Left ventricle myocardium inferior (tissue), 1 donor: ENCODE measurements at regions not wholly inside any gene's neighbourhood (a gene's known extent, or its start where the extent isn't known, plus 50 kb on each side); places are given as distances from the start of the nearest gene placed in this dataset.

Experiments used
- DNase-seq: peaks from one replicate; pipeline ENCODE4 v3.0.0-alpha.2; 2020
- H3K27ac ChIP-seq: fragments of 200-600 bp; replicated peaks from 2 replicates; pipeline ENCODE4 v1.8.0; 2021
- H3K27me3 ChIP-seq: fragments of 200-600 bp; 2 replicates; pipeline ENCODE4 v1.8.0; 2021; ENCODE audit warnings: low read depth
- H3K36me3 ChIP-seq: fragments of 200-600 bp; 2 replicates; pipeline ENCODE4 v1.8.0; 2021
- H3K4me1 ChIP-seq: fragments of 200-600 bp; 2 replicates; pipeline ENCODE4 v1.8.0; 2021
- H3K4me3 ChIP-seq: fragments of 200-600 bp; 2 replicates; pipeline ENCODE4 v1.8.0; 2021; ENCODE audit warnings: mild to moderate bottlenecking, moderate library complexity
- H3K9me3 ChIP-seq: fragments of 200-600 bp; replicated peaks from 2 replicates; pipeline ENCODE4 v1.8.0; 2021
- CTCF ChIP-seq: fragments of 200-600 bp; IDR thresholded peaks from 2 replicates; pipeline ENCODE4 v1.8.0; 2021; ENCODE audit warnings: antibody characterized with exemption, mild to moderate bottlenecking, borderline replicate concordance
- intact Hi-C: fragments of 100-400 bp; cut with micrococcal nuclease; formaldehyde crosslinking; loops from one replicate; pipeline ENCODE4 v1.11.0; 2022
- donor health status: DM: no; HTN: yes; CAD: no; lungs with severe emphysema.

DNA sequence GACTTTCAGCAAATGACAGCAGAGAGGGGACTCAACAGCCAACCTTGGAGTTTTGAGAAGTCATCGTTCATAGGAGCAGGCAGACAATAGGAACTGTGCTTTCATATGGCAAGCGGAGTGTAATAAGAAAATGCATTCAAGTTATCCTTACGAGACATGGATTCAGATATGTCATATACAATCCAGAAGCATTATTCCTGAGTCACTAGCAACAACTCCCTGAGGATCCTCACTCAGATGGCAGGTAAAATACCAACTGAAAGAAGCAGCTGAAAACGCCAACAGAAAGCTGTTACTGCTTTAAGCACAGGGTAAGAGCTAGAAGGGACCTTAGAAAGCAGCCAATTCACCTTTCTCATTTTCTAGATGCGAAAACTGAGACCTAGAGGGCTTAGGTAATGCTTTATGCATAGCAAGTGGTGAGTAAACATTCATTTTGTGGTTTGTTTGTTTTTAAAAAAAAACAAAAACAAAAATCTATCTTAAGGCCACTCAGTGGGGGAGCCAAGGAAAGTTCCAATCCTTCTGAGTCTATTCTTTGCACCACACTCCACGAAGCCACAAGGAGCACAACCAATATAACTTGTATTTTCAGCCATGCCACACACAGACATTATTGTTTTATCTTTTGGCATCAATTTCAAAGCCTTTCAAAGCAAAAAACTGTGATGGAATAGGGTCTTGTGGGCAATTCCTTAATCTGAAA, 89.1 kb upstream of the RIOK3 start:
- no peak for DNase-seq
- Histone ChIP-seq H3K4me3 (no peak overlapping the region), H3K27ac (no peak overlapping the region), H3K4me1 (peaks cover 7% of the 10 kb centered on the region), H3K9me3 (no peaks in the 10 kb centered on the region), H3K36me3 (no peaks in the 10 kb centered on the region), H3K27me3 (peaks cover 3% of the 10 kb centered on the region)
- intact Hi-C loops = no loop called here
- TF ChIP-seq CTCF = no peak

- DNase-seq = no peak
- Histone ChIP-seq H3K4me3 (no peak overlapping the region), H3K27me3 (peaks cover 3% of the 10 kb centered on the region), H3K36me3 (no peaks in the 10 kb centered on the region), H3K4me1 (peaks cover 5% of the 10 kb centered on the region), H3K9me3 (no peaks in the 10 kb centered on the region), H3K27ac (peak overlapping the region; percentile 47)
- no peak for TF ChIP-seq CTCF
- intact Hi-C loops = no loop called here
These were observed 87.5 kb upstream of the RIOK3 start for GRCh38 chr18:23365602-23366001.

DNA sequence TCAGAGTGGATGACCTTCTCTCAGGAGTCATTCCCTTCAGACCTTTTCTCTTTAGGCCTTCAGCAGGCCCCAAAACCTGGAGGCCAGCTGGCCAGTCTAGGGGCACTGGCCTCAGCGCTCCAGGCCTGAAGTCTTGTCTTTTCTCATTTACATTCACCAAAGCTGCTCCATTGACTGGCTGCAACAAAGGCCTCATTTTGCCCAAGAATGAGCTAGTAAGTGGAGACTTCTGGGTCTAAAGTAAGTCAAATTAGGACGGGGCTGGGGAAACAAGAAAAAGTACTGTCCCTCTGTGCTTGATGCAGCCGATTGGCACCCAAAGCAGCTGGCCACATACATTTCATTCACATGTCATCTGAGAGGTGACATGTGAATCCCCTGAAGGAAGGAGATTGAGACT, 83.8 kb upstream of the RIOK3 start:
- peaks cover 5% of the 10 kb centered on the region for H3K4me1 ChIP-seq
- DNase-seq = no peak
- H3K9me3 ChIP-seq = no peaks in the 10 kb centered on the region
- intact Hi-C loops = no loop called here
- no peak overlapping the region for H3K4me3 ChIP-seq
- TF ChIP-seq CTCF = no peak
- H3K27me3 ChIP-seq = no peaks in the 10 kb centered on the region
- no peaks in the 10 kb centered on the region for H3K36me3 ChIP-seq
- peak overlapping the region; percentile 37 for H3K27ac ChIP-seq

DNA sequence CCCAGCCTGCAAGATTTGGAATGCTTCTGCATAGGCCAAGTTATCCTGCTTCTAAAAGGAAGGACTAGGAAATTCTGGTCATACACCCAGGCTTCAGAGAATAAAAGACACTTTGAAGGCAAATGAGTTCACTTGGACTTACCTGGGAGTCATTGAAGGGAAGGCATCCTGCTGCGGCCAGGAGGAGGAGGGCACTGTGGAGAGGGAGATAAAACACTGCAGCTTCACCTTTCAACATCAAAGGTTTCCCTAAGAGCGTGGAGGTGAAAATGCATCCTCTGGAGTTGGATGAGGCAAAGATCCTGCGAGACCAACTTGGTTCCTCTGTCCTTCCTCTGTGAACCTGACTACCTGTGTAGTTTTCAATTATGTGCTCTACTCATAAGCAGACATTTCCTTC, 79.5 kb upstream of the RIOK3 start:
- no peak for TF ChIP-seq CTCF
- H3K9me3 ChIP-seq = no peaks in the 10 kb centered on the region
- no peak overlapping the region for H3K4me3 ChIP-seq
- DNase-seq = no peak
- intact Hi-C loops = no loop called here
- H3K27ac ChIP-seq = no peak overlapping the region
- H3K27me3 ChIP-seq = no peaks in the 10 kb centered on the region
- H3K4me1 ChIP-seq = peaks cover 6% of the 10 kb centered on the region
- no peaks in the 10 kb centered on the region for H3K36me3 ChIP-seq

GRCh38 chr18:23377669-23378301, 75.3 kb upstream of the RIOK3 start:
- Histone ChIP-seq H3K4me1 (peaks cover 9% of the 10 kb centered on the region), H3K9me3 (no peaks in the 10 kb centered on the region), H3K36me3 (no peaks in the 10 kb centered on the region), H3K27ac (peak overlapping the region; percentile 60), H3K4me3 (no peak overlapping the region), H3K27me3 (no peaks in the 10 kb centered on the region)
- intact Hi-C loops = no loop called here
- DNase-seq = no peak
- TF ChIP-seq CTCF = no peak
